ENCODE measurements at regions not wholly inside any gene's neighbourhood (a gene's known extent, or its start where the extent isn't known, plus 50 kb on each side); places are given as distances from the start of the nearest gene placed in this dataset.
"Not testable (repeated sequence)": the region's sequence is repeated elsewhere in the genome, so short reads cannot be mapped to it uniquely, and the experiment has no call there.

DNA sequence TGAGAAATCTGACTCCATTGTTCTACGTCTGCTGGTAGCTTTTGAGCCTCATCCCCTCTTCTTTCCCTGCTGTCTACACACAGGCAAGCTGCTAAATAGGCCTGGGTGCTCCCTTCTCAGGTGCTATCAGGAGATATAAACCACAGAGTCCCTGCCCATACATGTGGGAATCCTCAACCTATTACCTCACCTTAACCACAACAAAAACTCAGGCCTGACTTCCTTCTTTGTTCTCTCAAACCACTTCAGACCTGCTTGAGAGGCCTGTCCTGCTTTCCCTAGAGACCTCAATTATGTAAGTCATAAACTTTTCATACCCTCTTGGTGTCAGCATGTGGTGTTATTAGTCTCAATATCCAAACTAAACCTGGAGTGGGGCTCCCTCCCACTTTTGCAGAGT, 75.0 kb upstream of the MAGI2 start:
- no peaks in the 10 kb centered on the region for H3K36me3 ChIP-seq
- no peak overlapping the region for H3K9ac ChIP-seq
- H3K4me1 ChIP-seq, result no peaks in the 10 kb centered on the region
- H3K4me2 ChIP-seq, result no peak overlapping the region
- no peaks in the 10 kb centered on the region for H3K9me3 ChIP-seq
- H3K27me3 ChIP-seq, result no peaks in the 10 kb centered on the region
- no peaks in the 10 kb centered on the region for H4K20me1 ChIP-seq
- no peak overlapping the region for H3K27ac ChIP-seq
- no peak for TF ChIP-seq Cebpa-rat (IDR thresholded peaks at IDR 0.05)
- H3K4me3 ChIP-seq, result no peak overlapping the region

DNA sequence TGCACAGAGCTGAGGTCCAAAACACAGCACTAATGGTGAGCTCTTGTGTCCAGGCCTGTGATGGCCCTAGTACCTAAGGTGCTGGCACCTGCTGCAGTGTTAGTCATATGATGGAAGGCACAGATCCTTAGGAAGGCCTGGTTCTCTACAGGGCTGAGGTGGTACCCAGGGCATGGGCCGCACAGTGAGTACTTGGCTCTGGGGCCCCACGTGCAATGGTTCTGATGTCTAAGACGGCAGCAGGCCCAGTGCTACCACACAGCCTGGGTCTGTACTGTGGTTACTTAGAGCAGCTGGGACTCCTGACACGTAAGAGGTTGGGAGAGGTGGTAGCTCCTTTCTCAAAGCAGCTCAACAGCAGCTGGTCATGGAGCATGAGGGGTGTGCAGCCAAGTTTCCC, 70.6 kb upstream of the MAGI2 start:
- no peaks in the 10 kb centered on the region for H3K36me3 ChIP-seq
- TF ChIP-seq Cebpa-rat (IDR thresholded peaks at IDR 0.05), result no peak
- H3K4me1 ChIP-seq, result no peaks in the 10 kb centered on the region
- H3K9ac ChIP-seq, result no peak overlapping the region
- no peak overlapping the region for H3K4me2 ChIP-seq
- H3K27ac ChIP-seq, result no peak overlapping the region
- no peaks in the 10 kb centered on the region for H3K9me3 ChIP-seq
- no peaks in the 10 kb centered on the region for H4K20me1 ChIP-seq
- no peak overlapping the region for H3K4me3 ChIP-seq
- H3K27me3 ChIP-seq, result no peaks in the 10 kb centered on the region

DNA sequence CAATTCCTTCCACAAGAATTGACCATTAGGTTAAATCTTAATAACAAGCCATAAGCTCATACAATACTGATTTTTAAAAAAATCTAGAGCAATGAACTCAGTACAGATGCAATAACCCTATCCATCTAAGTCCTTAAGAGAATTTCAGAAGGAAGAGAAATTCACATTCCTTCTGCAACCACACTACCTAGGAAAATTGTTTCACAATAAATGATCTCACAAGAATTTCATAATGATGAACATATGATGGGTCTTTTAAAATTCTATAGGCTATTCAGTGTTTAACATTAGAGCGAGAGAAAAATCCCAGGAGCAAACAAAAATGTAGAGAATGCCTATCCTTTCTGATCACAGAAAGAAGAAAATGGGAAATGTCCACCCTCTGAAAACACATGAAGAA, 70.0 kb upstream of the MAGI2 start:
- Histone ChIP-seq H4K20me1 (no peaks in the 10 kb centered on the region), H3K27ac (no peak overlapping the region), H3K9me3 (no peaks in the 10 kb centered on the region), H3K4me1 (no peaks in the 10 kb centered on the region), H3K36me3 (no peaks in the 10 kb centered on the region), H3K27me3 (no peaks in the 10 kb centered on the region), H3K4me3 (no peak overlapping the region), H3K4me2 (no peak overlapping the region), H3K9ac (no peak overlapping the region)
- no peak for TF ChIP-seq Cebpa-rat (IDR thresholded peaks at IDR 0.05)

- no peaks in the 10 kb centered on the region for H3K9me3 ChIP-seq
- no peak overlapping the region for H3K9ac ChIP-seq
- no peak overlapping the region for H3K27ac ChIP-seq
- H3K4me1 ChIP-seq, result no peaks in the 10 kb centered on the region
- H3K36me3 ChIP-seq, result no peaks in the 10 kb centered on the region
- no peak overlapping the region for H3K4me2 ChIP-seq
- H3K4me3 ChIP-seq, result no peak overlapping the region
- H3K27me3 ChIP-seq, result no peaks in the 10 kb centered on the region
- TF ChIP-seq Cebpa-rat (IDR thresholded peaks at IDR 0.05), result no peak
- H4K20me1 ChIP-seq, result no peaks in the 10 kb centered on the region
These were observed 67.1 kb upstream of the MAGI2 start for GRCh38 chr7:79520543-79520942.

DNA sequence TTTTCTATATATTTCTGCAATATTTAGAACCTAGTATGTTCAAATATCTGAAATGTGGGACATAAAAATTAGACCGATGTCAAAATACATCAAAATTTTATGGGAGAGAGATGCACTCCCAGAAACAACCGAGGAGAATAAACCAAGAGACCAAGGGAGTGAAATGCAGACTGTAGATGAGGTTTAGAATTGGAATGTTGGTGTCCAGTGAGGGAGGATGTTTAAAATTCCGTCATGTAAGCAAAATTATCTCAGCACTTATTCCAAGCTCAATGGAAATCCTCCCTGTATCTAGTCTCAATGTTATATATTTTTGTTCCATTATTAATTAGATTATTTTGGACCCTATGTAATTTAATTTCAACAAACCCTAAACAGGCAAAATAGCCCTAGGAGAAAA, 61.9 kb upstream of the MAGI2 start:
- H4K20me1 ChIP-seq, result no peaks in the 10 kb centered on the region
- H3K4me3 ChIP-seq, result no peak overlapping the region
- TF ChIP-seq Cebpa-rat (IDR thresholded peaks at IDR 0.05), result no peak
- no peaks in the 10 kb centered on the region for H3K27me3 ChIP-seq
- H3K4me2 ChIP-seq, result no peak overlapping the region
- H3K4me1 ChIP-seq, result no peaks in the 10 kb centered on the region
- no peaks in the 10 kb centered on the region for H3K9me3 ChIP-seq
- no peak overlapping the region for H3K27ac ChIP-seq
- no peaks in the 10 kb centered on the region for H3K36me3 ChIP-seq
- H3K9ac ChIP-seq, result no peak overlapping the region

DNA sequence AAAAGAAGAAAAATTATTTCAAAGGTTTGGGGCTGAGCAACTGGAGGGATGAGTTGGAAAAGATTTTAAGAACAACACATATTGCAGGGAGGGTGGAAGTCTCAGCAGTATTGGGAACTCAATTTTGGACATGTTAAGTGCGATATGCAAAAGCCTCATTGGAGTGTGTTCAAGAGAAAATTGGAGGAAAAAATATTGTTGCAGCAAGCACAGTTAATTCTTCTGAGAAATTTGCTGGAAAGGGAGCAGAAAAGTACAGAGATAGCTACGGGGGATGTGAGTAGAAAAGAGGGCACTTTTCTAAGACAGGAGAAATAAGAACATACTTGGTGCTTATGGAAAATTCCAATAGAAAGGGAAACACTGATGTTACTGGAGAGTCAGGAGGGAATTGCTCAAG, 59.8 kb upstream of the MAGI2 start:
- no peaks in the 10 kb centered on the region for H3K4me1 ChIP-seq
- H3K9ac ChIP-seq, result no peak overlapping the region
- no peak overlapping the region for H3K27ac ChIP-seq
- no peak overlapping the region for H3K4me3 ChIP-seq
- H4K20me1 ChIP-seq, result no peaks in the 10 kb centered on the region
- no peaks in the 10 kb centered on the region for H3K27me3 ChIP-seq
- TF ChIP-seq Cebpa-rat (IDR thresholded peaks at IDR 0.05), result no peak
- H3K9me3 ChIP-seq, result no peaks in the 10 kb centered on the region
- H3K36me3 ChIP-seq, result no peaks in the 10 kb centered on the region
- no peak overlapping the region for H3K4me2 ChIP-seq

DNA sequence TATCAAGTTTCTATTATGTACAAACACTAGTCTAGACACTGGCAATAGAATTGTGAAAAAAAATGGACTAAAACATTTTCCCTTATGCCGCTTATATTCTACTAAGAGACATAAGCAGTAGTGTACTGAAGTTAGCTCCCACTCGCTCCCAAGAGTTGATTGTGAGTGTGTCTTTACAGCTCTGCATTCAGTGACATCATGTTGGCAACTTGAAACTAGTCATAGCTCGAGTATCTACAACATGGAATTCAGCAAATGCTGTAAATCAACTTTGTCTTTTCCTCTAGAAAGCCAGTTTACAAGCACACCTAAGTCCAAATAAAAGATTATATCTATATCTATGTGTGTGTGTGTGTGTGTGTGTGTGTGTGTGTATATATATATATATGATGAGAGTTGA, 58.8 kb upstream of the MAGI2 start:
- Histone ChIP-seq H3K4me1 (no peaks in the 10 kb centered on the region), H3K9me3 (no peaks in the 10 kb centered on the region), H4K20me1 (no peaks in the 10 kb centered on the region), H3K9ac (no peak overlapping the region), H3K36me3 (no peaks in the 10 kb centered on the region), H3K27me3 (no peaks in the 10 kb centered on the region), H3K4me2 (no peak overlapping the region), H3K4me3 (no peak overlapping the region), H3K27ac (no peak overlapping the region)
- TF ChIP-seq Cebpa-rat (IDR thresholded peaks at IDR 0.05), result no peak

DNA sequence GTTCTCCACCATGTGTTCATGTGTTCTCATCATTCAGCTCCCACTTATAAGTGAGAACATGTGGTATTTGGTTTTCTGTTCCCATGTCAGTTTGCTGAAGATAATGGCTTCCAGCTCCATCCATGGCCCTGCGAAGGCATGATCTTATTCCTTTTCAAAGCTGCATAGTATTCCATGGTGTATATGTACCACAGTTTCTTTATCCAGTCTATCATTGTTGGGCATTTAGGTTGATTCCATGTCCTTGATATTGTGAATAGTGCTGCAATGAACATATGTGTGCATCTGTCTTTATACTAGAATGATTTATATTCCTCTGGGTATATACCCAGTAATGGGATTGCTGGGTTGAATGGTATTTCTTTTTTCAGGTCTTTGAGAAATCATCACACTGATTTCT, 57.6 kb upstream of the MAGI2 start:
- not testable (repeated sequence) for H3K27ac ChIP-seq, H3K4me2 ChIP-seq, H3K4me1 ChIP-seq, H3K36me3 ChIP-seq, H3K9ac ChIP-seq, H4K20me1 ChIP-seq, H3K4me3 ChIP-seq, H3K9me3 ChIP-seq, H3K27me3 ChIP-seq

GRCh38 chr7:79507131-79507530, 53.7 kb upstream of the MAGI2 start:
- Histone ChIP-seq H3K4me2 (no peak overlapping the region), H3K27ac (no peak overlapping the region), H4K20me1 (no peaks in the 10 kb centered on the region), H3K9ac (no peak overlapping the region), H3K27me3 (no peaks in the 10 kb centered on the region), H3K4me3 (no peak overlapping the region), H3K36me3 (no peaks in the 10 kb centered on the region), H3K9me3 (no peaks in the 10 kb centered on the region), H3K4me1 (no peaks in the 10 kb centered on the region)
- TF ChIP-seq Cebpa-rat (IDR thresholded peaks at IDR 0.05), result no peak

GRCh38 chr7:79506481-79506880, 53.0 kb upstream of the MAGI2 start:
- Histone ChIP-seq H3K27ac (no peak overlapping the region), H3K9ac (no peak overlapping the region)

DNA sequence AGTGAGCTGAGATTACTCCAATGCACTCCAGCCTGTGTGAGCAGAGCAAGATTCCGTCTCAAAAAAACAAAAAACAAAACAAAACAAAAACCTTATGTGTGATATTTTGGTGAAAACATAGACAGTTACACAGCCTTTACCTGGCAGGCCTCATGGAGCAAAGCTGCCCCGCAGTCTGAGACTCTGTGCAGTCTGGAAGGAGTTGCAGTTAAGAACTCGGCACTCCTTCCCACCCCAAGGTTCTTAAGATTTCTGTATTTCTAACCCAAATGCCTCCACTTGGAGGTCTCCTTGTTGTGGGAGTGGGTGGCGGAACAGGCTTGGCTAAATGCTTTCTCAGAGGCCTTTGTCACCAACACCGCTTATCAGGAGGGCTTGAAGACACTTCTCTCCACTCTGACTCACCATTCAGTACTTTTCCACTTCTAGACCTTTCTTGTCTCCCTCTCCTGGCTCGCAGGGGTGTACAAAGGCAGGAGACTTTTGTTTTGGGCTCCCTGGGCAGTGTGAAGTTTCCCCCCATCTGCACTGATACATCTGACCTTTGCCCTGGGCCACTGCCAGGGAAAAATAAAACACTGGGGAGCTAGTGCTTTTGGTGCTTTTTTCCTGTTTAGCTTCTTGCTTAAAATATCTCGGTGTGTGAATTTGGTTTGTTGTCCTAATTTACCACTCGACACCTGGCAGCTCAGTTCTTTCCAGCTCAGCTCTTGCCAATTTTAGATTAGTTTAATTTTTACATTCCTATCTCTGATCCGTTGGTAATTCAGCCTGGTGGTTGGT, 51.3 kb upstream of the MAGI2 start:
- no peak overlapping the region for H3K4me2 ChIP-seq

More at GRCh38 chr7:79506481-79506880, 53.0 kb upstream of the MAGI2 start:
- no peaks in the 10 kb centered on the region for H3K9me3 ChIP-seq
- H4K20me1 ChIP-seq, result no peaks in the 10 kb centered on the region
- H3K36me3 ChIP-seq, result no peaks in the 10 kb centered on the region
- no peaks in the 10 kb centered on the region for H3K27me3 ChIP-seq
- no peak overlapping the region for H3K4me2 ChIP-seq
- H3K4me1 ChIP-seq, result no peaks in the 10 kb centered on the region
- no peak for TF ChIP-seq Cebpa-rat (IDR thresholded peaks at IDR 0.05)
- H3K4me3 ChIP-seq, result no peak overlapping the region

More for the DNA sequence above, 51.3 kb upstream of the MAGI2 start:
- TF ChIP-seq Cebpa-rat (IDR thresholded peaks at IDR 0.05), result no peak
- H3K9ac ChIP-seq, result no peak overlapping the region
- H3K4me1 ChIP-seq, result no peaks in the 10 kb centered on the region
- no peaks in the 10 kb centered on the region for H3K36me3 ChIP-seq
- H4K20me1 ChIP-seq, result no peaks in the 10 kb centered on the region
- H3K9me3 ChIP-seq, result no peaks in the 10 kb centered on the region
- no peak overlapping the region for H3K4me3 ChIP-seq
- no peaks in the 10 kb centered on the region for H3K27me3 ChIP-seq
- H3K27ac ChIP-seq, result no peak overlapping the region

Data from BLaER1 (cell line).